ENCODE measurements at regions not wholly inside any gene's neighbourhood (a gene's known extent, or its start where the extent isn't known, plus 50 kb on each side); places are given as distances from the start of the nearest gene placed in this dataset.

GRCh38 chr7:42666994-42667393 is 244.9 kb downstream of the C7orf25 start:
- H3K9me3 ChIP-seq (ENCODE audit: low read length): no peaks in the 10 kb centered on the region
- H3K36me3 ChIP-seq (ENCODE audit: insufficient read depth, low read length): no peaks in the 10 kb centered on the region
- H3F3A ChIP-seq (ENCODE audit: insufficient read depth, low read length, poor library complexity, severe bottlenecking): no peaks in the 10 kb centered on the region
- no peaks in the 10 kb centered on the region for H4K20me1 ChIP-seq (ENCODE audit: insufficient read depth)
- H3K27ac ChIP-seq (ENCODE audit: low read length): no peak overlapping the region
- no peak overlapping the region for H3K4me2 ChIP-seq (ENCODE audit: low read length)
- TF ChIP-seq EZH2 (IDR thresholded peaks at IDR 0.05; ENCODE audit: borderline replicate concordance, insufficient read depth, low read length, poor library complexity, severe bottlenecking): no peak
- TF ChIP-seq SMC3 (conservative IDR thresholded peaks at IDR 0.05; ENCODE audit: poor library complexity): no peak
- no peak for TF ChIP-seq CTCF (IDR thresholded peaks at IDR 0.05; ENCODE audit: poor library complexity, severe bottlenecking)
- TF ChIP-seq MXI1 (conservative IDR thresholded peaks at IDR 0.05; ENCODE audit: poor library complexity, severe bottlenecking): no peak
- TF ChIP-seq POLR2AphosphoS5 (IDR thresholded peaks at IDR 0.05): no peak
- no peak for TF ChIP-seq RAD21 (conservative IDR thresholded peaks at IDR 0.05)
- no peak for TF ChIP-seq EP300 (conservative IDR thresholded peaks at IDR 0.05; ENCODE audit: poor library complexity, severe bottlenecking)
- no peak for TF ChIP-seq TAF1 (IDR thresholded peaks at IDR 0.05; ENCODE audit: low read depth)
- TF ChIP-seq, protein P1, sequence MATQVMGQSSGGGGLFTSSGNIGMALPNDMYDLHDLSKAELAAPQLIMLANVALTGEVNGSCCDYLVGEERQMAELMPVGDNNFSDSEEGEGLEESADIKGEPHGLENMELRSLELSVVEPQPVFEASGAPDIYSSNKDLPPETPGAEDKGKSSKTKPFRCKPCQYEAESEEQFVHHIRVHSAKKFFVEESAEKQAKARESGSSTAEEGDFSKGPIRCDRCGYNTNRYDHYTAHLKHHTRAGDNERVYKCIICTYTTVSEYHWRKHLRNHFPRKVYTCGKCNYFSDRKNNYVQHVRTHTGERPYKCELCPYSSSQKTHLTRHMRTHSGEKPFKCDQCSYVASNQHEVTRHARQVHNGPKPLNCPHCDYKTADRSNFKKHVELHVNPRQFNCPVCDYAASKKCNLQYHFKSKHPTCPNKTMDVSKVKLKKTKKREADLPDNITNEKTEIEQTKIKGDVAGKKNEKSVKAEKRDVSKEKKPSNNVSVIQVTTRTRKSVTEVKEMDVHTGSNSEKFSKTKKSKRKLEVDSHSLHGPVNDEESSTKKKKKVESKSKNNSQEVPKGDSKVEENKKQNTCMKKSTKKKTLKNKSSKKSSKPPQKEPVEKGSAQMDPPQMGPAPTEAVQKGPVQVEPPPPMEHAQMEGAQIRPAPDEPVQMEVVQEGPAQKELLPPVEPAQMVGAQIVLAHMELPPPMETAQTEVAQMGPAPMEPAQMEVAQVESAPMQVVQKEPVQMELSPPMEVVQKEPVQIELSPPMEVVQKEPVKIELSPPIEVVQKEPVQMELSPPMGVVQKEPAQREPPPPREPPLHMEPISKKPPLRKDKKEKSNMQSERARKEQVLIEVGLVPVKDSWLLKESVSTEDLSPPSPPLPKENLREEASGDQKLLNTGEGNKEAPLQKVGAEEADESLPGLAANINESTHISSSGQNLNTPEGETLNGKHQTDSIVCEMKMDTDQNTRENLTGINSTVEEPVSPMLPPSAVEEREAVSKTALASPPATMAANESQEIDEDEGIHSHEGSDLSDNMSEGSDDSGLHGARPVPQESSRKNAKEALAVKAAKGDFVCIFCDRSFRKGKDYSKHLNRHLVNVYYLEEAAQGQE (IDR thresholded peaks at IDR 0.05; ENCODE audit: borderline replicate concordance): no peak
- H3K9me2 ChIP-seq (ENCODE audit: insufficient read depth, low read length): no peaks in the 10 kb centered on the region
- no peaks in the 10 kb centered on the region for H3K79me2 ChIP-seq (replicated peaks; ENCODE audit: insufficient read depth, low read length)
- no peak overlapping the region for H3K9ac ChIP-seq (ENCODE audit: low read length)
- H3K4me3 ChIP-seq (ENCODE audit: low read length): no peak overlapping the region
- no peak overlapping the region for H2AFZ ChIP-seq (ENCODE audit: low read depth, low read length)
- H3K27me3 ChIP-seq (ENCODE audit: insufficient read depth, low read depth, low read length): no peaks in the 10 kb centered on the region

DNA sequence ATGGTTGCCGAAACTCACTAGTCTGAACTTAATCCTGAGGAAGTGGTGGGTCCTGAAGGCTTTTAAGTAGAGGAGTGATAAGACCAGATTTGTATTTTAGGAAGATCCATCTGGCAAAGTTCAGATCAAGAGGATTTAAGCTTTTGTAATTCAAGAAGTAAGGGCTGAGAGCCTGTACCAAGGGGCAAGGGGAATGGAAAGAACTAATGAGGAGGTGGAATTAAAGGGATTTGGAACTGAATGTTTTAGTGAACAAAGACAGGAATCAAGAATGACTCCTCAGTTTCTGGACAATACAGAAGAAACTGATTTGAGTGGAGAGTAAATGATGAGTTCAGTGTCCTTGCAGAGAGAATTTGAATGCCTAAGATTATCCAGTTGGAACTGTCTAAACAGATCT is 249.0 kb downstream of the C7orf25 start:
- Histone ChIP-seq H3F3A (ENCODE audit: insufficient read depth, low read length, poor library complexity, severe bottlenecking) (no peaks in the 10 kb centered on the region), H3K27ac (ENCODE audit: low read length) (no peak overlapping the region), H2AFZ (ENCODE audit: low read depth, low read length) (no peak overlapping the region), H3K27me3 (ENCODE audit: insufficient read depth, low read depth, low read length) (no peaks in the 10 kb centered on the region), H3K36me3 (ENCODE audit: insufficient read depth, low read length) (no peaks in the 10 kb centered on the region), H3K4me2 (ENCODE audit: low read length) (no peak overlapping the region), H3K4me3 (ENCODE audit: low read length) (no peak overlapping the region), H3K9me3 (ENCODE audit: low read length) (no peaks in the 10 kb centered on the region), H3K79me2 (replicated peaks; ENCODE audit: insufficient read depth, low read length) (no peaks in the 10 kb centered on the region), H3K9ac (ENCODE audit: low read length) (no peak overlapping the region), H3K9me2 (ENCODE audit: insufficient read depth, low read length) (no peaks in the 10 kb centered on the region), H4K20me1 (ENCODE audit: insufficient read depth) (no peaks in the 10 kb centered on the region)
- TF ChIP-seq MXI1 (conservative IDR thresholded peaks at IDR 0.05; ENCODE audit: poor library complexity, severe bottlenecking) (no peak), SMC3 (conservative IDR thresholded peaks at IDR 0.05; ENCODE audit: poor library complexity) (no peak), EP300 (conservative IDR thresholded peaks at IDR 0.05; ENCODE audit: poor library complexity, severe bottlenecking) (no peak), EZH2 (IDR thresholded peaks at IDR 0.05; ENCODE audit: borderline replicate concordance, insufficient read depth, low read length, poor library complexity, severe bottlenecking) (no peak), RAD21 (conservative IDR thresholded peaks at IDR 0.05) (no peak), POLR2AphosphoS5 (IDR thresholded peaks at IDR 0.05) (no peak), TAF1 (IDR thresholded peaks at IDR 0.05; ENCODE audit: low read depth) (no peak), CTCF (IDR thresholded peaks at IDR 0.05; ENCODE audit: poor library complexity, severe bottlenecking) (no peak)
- TF ChIP-seq, protein P1 (IDR thresholded peaks at IDR 0.05; ENCODE audit: borderline replicate concordance): no peak

Measured in neural cell (in vitro differentiated cells).